ENCODE measurements at regions not wholly inside any gene's neighbourhood (a gene's known extent, or its start where the extent isn't known, plus 50 kb on each side); places are given as distances from the start of the nearest gene placed in this dataset.

DNA sequence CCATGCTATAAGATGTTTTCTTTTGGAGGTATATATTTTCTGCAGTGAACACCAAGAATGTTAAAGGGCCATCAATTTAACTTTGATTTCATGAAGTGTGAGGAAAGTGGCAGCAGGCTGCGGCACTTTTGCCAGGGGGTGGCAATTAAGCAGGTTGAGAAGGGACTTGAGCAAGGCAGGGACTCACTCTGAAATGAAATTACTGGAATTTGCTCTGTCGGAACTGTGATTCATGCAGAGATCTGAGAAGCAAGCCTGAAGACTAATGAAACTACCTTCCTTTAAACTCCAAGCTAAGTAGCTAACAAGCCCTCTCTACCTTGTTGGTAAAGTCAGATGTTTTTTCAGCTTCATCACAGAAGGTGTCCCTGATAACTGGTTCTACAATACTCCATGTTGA lies 441.6 kb downstream of the SIPA1L2 start (continued):
- TF ChIP-seq EZH2phosphoT487 (IDR thresholded peaks at IDR 0.05; ENCODE audit: borderline replicate concordance, low read depth) (no peak), RCOR1 (IDR thresholded peaks at IDR 0.05; ENCODE audit: low read length) (no peak), FOXM1 (IDR thresholded peaks at IDR 0.05; ENCODE audit: low read depth) (no peak)
- TF ChIP-seq, protein P1, sequence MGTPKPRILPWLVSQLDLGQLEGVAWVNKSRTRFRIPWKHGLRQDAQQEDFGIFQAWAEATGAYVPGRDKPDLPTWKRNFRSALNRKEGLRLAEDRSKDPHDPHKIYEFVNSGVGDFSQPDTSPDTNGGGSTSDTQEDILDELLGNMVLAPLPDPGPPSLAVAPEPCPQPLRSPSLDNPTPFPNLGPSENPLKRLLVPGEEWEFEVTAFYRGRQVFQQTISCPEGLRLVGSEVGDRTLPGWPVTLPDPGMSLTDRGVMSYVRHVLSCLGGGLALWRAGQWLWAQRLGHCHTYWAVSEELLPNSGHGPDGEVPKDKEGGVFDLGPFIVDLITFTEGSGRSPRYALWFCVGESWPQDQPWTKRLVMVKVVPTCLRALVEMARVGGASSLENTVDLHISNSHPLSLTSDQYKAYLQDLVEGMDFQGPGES (IDR thresholded peaks at IDR 0.05; ENCODE audit: low read depth, low read length), result no peak

- H3K9me2 ChIP-seq, result no peaks in the 10 kb centered on the region
- DNase-seq, result no peak
- no peak overlapping the region for H3K9ac ChIP-seq
- H3K36me3 ChIP-seq (replicated peaks in 1 of 2; ENCODE audit: control insufficient read depth in 1 of 2, insufficient read depth in 2 of 2, low read length in 1 of 2), result no peaks in the 10 kb centered on the region
- WGBS (ENCODE audit: low lambda C conversion rate), result 44% methylated on average over 3 of the region's 3 CpGs
- POLR2A ChIA-PET, result no interaction called here
- H3F3A ChIP-seq (replicated peaks; ENCODE audit: insufficient read depth), result no peaks in the 10 kb centered on the region
- no peak overlapping the region for H3K27ac ChIP-seq (ENCODE audit: low read depth in 2 of 2, low read length in 1 of 2)
- no peak overlapping the region for H3K4me3 ChIP-seq (ENCODE audit: low read depth in 2 of 2, low read length in 1 of 2)
- H3K9me3 ChIP-seq, result no peaks in the 10 kb centered on the region
- no peaks in the 10 kb centered on the region for H3K27me3 ChIP-seq (ENCODE audit: insufficient read depth)
- H3K4me2 ChIP-seq, result no peak overlapping the region
- CTCF ChIA-PET, result no interaction called here
- TF ChIP-seq CHD2 (IDR thresholded peaks at IDR 0.05; ENCODE audit: low read length, partially characterized antibody), result no peak
- no peak for TF ChIP-seq GATA2 (CRISPR knock-in tag; IDR thresholded peaks at IDR 0.05)
- TF ChIP-seq MAX (IDR thresholded peaks at IDR 0.05; ENCODE audit: low read depth), result no peak
- TF ChIP-seq, protein P2, sequence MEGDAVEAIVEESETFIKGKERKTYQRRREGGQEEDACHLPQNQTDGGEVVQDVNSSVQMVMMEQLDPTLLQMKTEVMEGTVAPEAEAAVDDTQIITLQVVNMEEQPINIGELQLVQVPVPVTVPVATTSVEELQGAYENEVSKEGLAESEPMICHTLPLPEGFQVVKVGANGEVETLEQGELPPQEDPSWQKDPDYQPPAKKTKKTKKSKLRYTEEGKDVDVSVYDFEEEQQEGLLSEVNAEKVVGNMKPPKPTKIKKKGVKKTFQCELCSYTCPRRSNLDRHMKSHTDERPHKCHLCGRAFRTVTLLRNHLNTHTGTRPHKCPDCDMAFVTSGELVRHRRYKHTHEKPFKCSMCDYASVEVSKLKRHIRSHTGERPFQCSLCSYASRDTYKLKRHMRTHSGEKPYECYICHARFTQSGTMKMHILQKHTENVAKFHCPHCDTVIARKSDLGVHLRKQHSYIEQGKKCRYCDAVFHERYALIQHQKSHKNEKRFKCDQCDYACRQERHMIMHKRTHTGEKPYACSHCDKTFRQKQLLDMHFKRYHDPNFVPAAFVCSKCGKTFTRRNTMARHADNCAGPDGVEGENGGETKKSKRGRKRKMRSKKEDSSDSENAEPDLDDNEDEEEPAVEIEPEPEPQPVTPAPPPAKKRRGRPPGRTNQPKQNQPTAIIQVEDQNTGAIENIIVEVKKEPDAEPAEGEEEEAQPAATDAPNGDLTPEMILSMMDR (IDR thresholded peaks at IDR 0.05), result no peak
- TF ChIP-seq SIN3A (IDR thresholded peaks at IDR 0.05; ENCODE audit: borderline replicate concordance, low read depth, low read length), result no peak
- TF ChIP-seq NRF1 (IDR thresholded peaks at IDR 0.05; ENCODE audit: low read depth, low read length), result no peak
- no peak for TF ChIP-seq FOXM1 (IDR thresholded peaks at IDR 0.05; ENCODE audit: low read depth)
- TF ChIP-seq FOXJ3 (CRISPR knock-in tag; IDR thresholded peaks at IDR 0.05), result no peak
- no peak for TF ChIP-seq TCF12 (IDR thresholded peaks at IDR 0.05)
- no peak for TF ChIP-seq MEF2A (IDR thresholded peaks at IDR 0.05; ENCODE audit: borderline replicate concordance, low read depth)
- no peaks in the 10 kb centered on the region for H4K20me1 ChIP-seq (ENCODE audit: insufficient read depth)
- no peaks in the 10 kb centered on the region for H3K79me2 ChIP-seq (ENCODE audit: insufficient read depth)
- no peak overlapping the region for H2AFZ ChIP-seq (ENCODE audit: low read depth)
- peaks cover 0 to 2% of the 10 kb centered on the region in 2 experiments; a peak in 1 of 4 replicates for H3K4me1 ChIP-seq (ENCODE audit: control insufficient read depth in 1 of 2, insufficient read depth in 2 of 2, low read depth in 1 of 2, low read length in 1 of 2)
These were observed 443.0 kb downstream of the SIPA1L2 start for GRCh38 chr1:232186931-232187330.

All from SK-N-SH (cell line).